Subcutaneous abdominal adipose tissue (tissue), 5 donors: ENCODE measurements at regions not wholly inside any gene's neighbourhood (a gene's known extent, or its start where the extent isn't known, plus 50 kb on each side); places are given as distances from the start of the nearest gene placed in this dataset.

ENCODE experiments used
- H3K27ac ChIP-seq: one replicate; pipeline ENCODE4 v1.7.0; 2013; ENCODE audit warnings: low read depth, mild to moderate bottlenecking, inconsistent platforms, low read length, moderate library complexity
- H3K27me3 ChIP-seq, 5 donors: one replicate each; pipeline ENCODE4 v1.7.0; 2013; ENCODE audit warnings: low read length in 5 of 5, inconsistent platforms in 1 of 5; ENCODE audit not compliant: control insufficient read depth in 5 of 5, insufficient read depth in 4 of 5
- H3K36me3 ChIP-seq, 5 donors: one replicate each; pipeline ENCODE4 v1.7.0; 2013; ENCODE audit warnings: low read length in 5 of 5; ENCODE audit not compliant: control insufficient read depth in 5 of 5, insufficient read depth in 5 of 5
- H3K4me1 ChIP-seq, 5 donors: one replicate each; pipeline ENCODE4 v1.7.0; 2013; ENCODE audit warnings: low read length in 5 of 5, mild to moderate bottlenecking in 3 of 5, moderate library complexity in 1 of 5; ENCODE audit not compliant: control insufficient read depth in 5 of 5, insufficient read depth in 5 of 5
- H3K4me3 ChIP-seq, 5 donors: one replicate each; pipeline ENCODE4 v1.7.0; 2013; ENCODE audit warnings: low read length in 5 of 5, low read depth in 1 of 5
- H3K9ac ChIP-seq, 5 donors: one replicate each; pipeline ENCODE4 v1.7.0; 2013; ENCODE audit warnings: low read length in 5 of 5, mild to moderate bottlenecking in 4 of 5, moderate library complexity in 3 of 5
- H3K9me3 ChIP-seq, 5 donors: one replicate each; pipeline ENCODE4 v1.7.0; 2013; ENCODE audit warnings: low read length in 5 of 5; ENCODE audit not compliant: control insufficient read depth in 5 of 5
- donor health status: healthy.
- donor health status: healthy.
- donor health status: healthy.
- donor health status: healthy.
- donor health status: healthy.

DNA sequence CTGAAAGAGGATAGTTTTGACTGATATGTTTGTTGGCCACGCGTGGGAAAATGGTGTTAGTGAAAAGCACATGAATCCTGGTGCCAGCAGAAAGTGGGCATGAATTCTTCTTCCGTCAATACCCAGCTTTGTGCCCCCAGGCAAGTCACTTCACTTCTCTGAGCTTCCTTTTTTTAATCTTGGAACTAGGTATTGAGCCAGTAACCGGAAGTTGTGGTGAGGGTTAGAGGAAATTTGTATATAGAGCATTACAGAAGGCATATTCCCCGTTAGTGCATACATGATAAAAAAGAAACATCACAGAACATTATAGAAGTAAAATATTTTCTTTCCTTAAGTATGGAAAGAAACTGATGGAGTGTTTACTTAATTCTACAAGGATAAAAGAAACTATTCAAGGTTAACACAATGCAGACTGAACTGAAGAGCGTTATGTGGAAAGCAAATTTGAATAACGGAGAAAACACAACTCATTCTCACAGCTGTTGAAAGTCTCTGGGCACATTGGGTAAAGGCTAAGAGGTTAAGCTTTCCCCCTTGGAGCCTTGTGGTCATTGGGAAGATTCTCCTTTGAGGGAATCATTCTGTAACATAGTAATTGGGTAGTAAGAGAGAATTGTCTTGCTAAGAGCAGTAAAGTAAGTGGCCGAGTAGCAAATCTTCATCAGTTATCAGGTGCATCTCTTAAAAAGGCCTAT is 223.1 kb downstream of the BCAS1 start:
- H3K27ac ChIP-seq: no peak overlapping the region
- H3K4me3 ChIP-seq: no peak overlapping the region
- H3K36me3 ChIP-seq: no peaks in the 10 kb centered on the region
- H3K27me3 ChIP-seq: no peaks in the 10 kb centered on the region
- H3K4me1 ChIP-seq: peaks cover 0 to 12% (median 1%) of the 10 kb centered on the region in 5 donors
- no peaks in the 10 kb centered on the region for H3K9me3 ChIP-seq
- H3K9ac ChIP-seq: no peak overlapping the region

DNA sequence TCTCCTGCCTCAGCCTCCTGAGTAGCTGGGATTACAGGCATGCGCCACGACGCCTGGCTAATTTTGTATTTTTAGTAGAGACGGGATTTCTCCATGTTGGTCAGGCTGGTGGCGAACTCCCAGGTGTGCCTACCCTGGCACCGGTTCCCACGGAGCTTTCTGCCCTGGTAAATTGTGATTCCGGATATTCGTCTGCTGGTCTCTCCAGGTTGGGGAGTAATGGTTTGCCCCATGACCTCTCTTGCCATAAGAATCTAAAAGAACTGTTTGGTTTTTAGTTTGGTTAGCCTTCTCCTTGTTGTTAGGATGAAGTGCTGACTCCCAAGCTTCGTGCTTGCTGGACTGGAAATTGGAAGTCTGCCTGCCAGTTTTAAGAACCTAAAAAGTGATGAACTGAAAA is 223.8 kb downstream of the BCAS1 start:
- H3K27me3 ChIP-seq: no peaks in the 10 kb centered on the region
- H3K27ac ChIP-seq: no peak overlapping the region
- H3K4me3 ChIP-seq: no peak overlapping the region
- no peaks in the 10 kb centered on the region for H3K36me3 ChIP-seq
- no peak overlapping the region for H3K9ac ChIP-seq
- no peaks in the 10 kb centered on the region for H3K9me3 ChIP-seq
- H3K4me1 ChIP-seq: peaks cover 0 to 6% (median 0%) of the 10 kb centered on the region in 5 donors

DNA sequence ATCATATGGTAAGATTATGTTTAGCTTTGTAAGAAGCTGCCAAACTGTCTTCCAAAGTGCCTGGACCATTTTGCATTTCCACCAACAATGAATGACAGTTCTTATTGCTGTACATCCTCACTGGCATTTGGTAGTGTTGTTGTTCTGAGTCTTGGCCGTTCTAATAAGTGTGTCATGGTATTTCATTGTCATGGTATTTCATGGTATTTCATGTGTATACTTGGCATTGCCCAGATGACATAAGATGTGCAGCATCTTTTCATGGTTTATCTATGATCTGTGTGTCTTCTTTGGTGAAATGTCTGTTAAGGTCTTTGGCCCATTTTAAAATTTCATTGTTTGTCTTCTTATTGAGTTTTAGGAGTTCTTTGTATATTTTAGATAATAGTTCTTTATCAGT is 224.4 kb downstream of the BCAS1 start:
- Histone ChIP-seq H3K27ac (no peak overlapping the region), H3K27me3 (no peaks in the 10 kb centered on the region), H3K4me1 (peaks cover 0 to 3% (median 0%) of the 10 kb centered on the region in 5 donors), H3K9ac (no peak overlapping the region), H3K36me3 (no peaks in the 10 kb centered on the region), H3K4me3 (no peak overlapping the region), H3K9me3 (no peaks in the 10 kb centered on the region)

DNA sequence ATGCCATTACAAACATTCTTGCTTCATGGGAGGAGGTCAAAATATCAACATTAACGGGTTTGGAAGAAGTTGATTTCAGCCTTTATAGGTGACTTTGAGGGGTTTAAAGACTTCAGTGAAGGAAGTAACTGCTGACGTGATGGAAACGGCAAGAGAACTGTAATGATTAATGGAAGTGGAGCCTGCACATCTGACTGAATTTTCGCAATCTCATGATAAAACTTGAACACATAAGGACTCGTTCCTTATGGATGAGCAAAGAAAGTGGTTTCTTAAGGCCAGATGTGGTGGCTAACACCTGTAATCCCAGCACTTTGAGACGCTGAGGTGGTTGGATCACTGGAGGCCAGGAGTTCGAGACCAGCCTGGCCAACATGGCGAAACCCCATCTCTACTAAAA is 226.1 kb downstream of the BCAS1 start:
- no peaks in the 10 kb centered on the region for H3K9me3 ChIP-seq
- no peaks in the 10 kb centered on the region for H3K36me3 ChIP-seq
- H3K4me3 ChIP-seq: no peak overlapping the region
- H3K27ac ChIP-seq: no peak overlapping the region
- H3K27me3 ChIP-seq: no peaks in the 10 kb centered on the region
- H3K9ac ChIP-seq: no peak overlapping the region
- peaks cover 0 to 10% (median 0%) of the 10 kb centered on the region in 5 donors for H3K4me1 ChIP-seq

DNA sequence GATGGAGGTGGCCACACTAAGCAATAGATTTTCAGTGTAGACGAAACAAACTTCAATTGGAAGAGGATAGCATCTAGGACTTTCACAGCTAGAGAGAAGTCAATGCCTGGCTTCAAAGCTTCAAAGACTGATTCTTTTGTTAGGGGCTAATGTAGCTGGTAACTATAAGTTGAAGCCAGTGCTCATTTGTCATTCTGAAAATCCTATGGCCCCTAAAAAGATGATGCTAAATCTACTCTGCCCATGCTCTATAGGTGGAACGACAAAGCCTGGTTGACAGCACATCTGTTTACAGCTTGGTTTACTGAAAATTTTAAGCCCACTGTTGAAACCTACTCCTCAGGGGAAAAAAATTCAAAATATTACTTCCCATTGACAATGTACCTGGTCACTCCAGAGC is 226.7 kb downstream of the BCAS1 start:
- Histone ChIP-seq H3K4me1 (peaks cover 0 to 10% (median 0%) of the 10 kb centered on the region in 5 donors), H3K4me3 (no peak overlapping the region), H3K9ac (no peak overlapping the region), H3K9me3 (no peaks in the 10 kb centered on the region), H3K27ac (no peak overlapping the region), H3K36me3 (no peaks in the 10 kb centered on the region), H3K27me3 (no peaks in the 10 kb centered on the region)

DNA sequence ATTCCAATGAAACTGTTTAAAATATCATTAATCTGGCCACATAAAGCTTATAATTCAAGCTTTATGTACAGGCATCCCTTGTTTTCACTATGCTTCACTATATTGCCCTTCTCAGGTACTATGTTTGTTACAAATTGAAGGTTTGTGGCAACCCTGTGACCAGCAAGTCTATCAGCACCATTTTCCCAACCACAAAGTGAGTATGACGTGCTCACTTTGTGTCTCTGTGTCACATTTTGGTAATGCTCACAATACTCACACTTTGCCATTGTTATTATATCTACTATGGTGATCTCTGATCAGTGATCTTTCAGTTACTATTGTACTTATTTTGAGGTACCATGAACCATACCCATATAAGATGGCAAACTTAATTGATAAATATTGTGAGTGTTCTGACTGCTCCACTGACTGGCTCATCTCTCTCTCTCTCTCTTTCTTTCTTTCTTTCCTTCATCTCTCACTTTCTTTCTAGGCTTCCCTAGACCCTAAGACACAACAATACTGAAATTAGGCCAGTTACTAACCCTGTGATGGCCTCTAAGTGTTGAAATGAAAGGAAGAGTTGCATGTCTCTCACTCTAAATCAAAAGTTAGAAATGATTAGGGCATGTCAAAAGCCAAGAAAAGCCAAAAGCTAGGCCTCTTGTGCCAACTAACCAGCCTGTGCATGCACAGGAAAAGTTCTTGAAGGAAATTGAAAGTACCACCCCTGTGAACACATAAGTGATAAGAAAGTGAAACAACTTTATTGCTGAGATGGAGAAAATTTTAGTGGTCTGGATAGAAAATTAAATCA is 227.9 kb downstream of the BCAS1 start:
- no peak overlapping the region for H3K27ac ChIP-seq

DNA sequence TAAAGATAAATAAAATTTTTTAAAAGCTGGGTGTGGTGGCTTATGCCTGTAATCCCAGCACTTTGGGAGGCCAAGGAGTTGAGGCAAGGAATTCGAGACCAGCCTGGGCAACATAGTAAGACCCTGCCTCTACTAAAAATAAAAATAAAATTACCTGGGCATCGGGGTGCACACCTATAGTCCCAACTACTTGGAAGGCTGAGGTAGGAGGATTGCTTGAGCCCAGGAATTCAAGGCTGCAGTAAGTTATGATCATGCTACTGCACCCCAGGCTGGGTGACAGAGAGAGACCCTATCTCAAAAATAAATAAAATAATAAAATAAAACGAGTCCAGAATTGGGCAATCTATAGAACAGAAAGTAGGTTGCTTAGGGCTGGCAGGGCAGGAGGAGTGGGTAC is 228.7 kb downstream of the BCAS1 start:
- no peak overlapping the region for H3K27ac ChIP-seq

More for the DNA sequence above, 227.9 kb downstream of the BCAS1 start:
- no peaks in the 10 kb centered on the region for H3K27me3 ChIP-seq
- H3K4me1 ChIP-seq: peaks cover 0 to 7% (median 0%) of the 10 kb centered on the region in 5 donors
- H3K36me3 ChIP-seq: no peaks in the 10 kb centered on the region
- no peak overlapping the region for H3K4me3 ChIP-seq
- no peak overlapping the region for H3K9ac ChIP-seq
- H3K9me3 ChIP-seq: no peaks in the 10 kb centered on the region

DNA sequence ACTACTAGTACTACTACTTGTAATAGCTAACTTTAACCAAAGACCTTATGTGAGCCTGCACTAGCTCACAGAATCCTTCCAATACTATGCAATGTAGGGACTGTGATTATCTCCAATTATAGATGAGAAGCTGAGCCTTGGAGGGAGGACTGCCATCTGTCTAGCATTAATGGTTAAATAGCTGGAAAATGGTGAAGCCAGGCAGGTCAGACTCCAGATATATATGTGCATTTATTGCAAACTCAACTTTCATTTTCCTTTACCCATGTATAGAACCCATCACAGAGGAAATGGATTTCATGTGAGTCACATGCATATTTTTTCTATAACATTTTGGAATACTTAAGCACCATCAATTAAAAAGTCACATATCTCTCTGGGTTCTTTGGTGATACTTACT is 229.9 kb downstream of the BCAS1 start:
- Histone ChIP-seq H3K27me3 (no peaks in the 10 kb centered on the region), H3K4me1 (peaks cover 0 to 7% (median 0%) of the 10 kb centered on the region in 5 donors), H3K9me3 (no peaks in the 10 kb centered on the region), H3K27ac (no peak overlapping the region), H3K4me3 (no peak overlapping the region), H3K36me3 (no peaks in the 10 kb centered on the region), H3K9ac (no peak overlapping the region)

More for the DNA sequence above, 228.7 kb downstream of the BCAS1 start:
- Histone ChIP-seq H3K9ac (no peak overlapping the region), H3K4me1 (peaks cover 0 to 7% (median 0%) of the 10 kb centered on the region in 5 donors), H3K36me3 (no peaks in the 10 kb centered on the region), H3K27me3 (no peaks in the 10 kb centered on the region), H3K9me3 (no peaks in the 10 kb centered on the region), H3K4me3 (no peak overlapping the region)

DNA sequence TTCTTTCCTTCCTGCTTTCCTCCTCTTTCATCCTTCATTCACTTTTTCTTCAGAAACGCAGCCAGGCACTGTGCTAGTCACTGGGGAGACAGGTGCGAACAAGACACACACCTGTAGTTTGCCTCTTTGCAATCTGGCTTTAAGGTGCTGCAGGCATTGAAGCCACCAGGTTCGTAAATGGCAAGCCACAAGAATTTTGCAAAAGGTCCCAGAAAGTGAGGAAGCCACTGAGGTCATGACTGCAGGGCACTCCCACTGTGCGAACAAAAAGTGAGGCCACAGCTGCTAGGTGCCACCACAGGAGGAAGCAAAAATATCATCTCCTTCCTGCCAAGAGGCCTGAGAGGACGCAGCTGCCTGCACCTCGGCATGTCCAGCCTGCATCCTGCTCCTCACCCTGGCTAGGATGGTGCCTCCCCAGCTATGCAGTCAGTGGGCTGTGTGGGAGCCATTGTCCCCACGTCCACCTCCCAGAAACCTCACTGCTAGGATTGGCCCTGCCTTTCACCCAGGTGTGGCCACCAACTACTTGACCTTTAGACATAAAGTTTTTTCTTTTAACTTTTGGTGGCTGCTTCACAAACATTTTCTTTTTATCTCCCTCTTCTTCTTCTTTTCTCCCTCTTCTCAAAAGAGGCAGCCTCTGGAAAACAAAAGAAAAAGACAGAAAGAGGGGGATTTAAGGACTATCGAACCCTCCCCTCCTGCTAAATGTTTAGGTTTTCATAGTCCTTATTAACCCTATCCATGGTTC is 230.8 kb downstream of the BCAS1 start:
- Histone ChIP-seq H3K27ac (no peak overlapping the region), H3K4me1 (peaks cover 0 to 7% (median 0%) of the 10 kb centered on the region in 5 donors), H3K9ac (no peak overlapping the region), H3K9me3 (no peaks in the 10 kb centered on the region), H3K36me3 (no peaks in the 10 kb centered on the region), H3K4me3 (no peak overlapping the region), H3K27me3 (no peaks in the 10 kb centered on the region)
